Esophagus muscularis mucosa (tissue), 4 donors: ENCODE measurements at regions not wholly inside any gene's neighbourhood (a gene's known extent, or its start where the extent isn't known, plus 50 kb on each side); places are given as distances from the start of the nearest gene placed in this dataset.

ENCODE experiments used
- EP300 ChIP-seq: sonication (generic); formaldehyde crosslinking; IDR thresholded peaks from one replicate; pipeline ENCODE4 v1.6.1; 2017; ENCODE audit warnings: antibody characterized with exemption
- POLR2A ChIP-seq: fragments of 450-650 bp; IDR thresholded peaks from one replicate; pipeline ENCODE4 v1.6.1; 2017; ENCODE audit warnings: antibody characterized with exemption, moderate library complexity, mild to moderate bottlenecking, low read depth
- TF ChIP-seq, protein P1 (sequence below), 3 experiments: fragments of 200-600 bp in 2 of 3; fragments of 450-650 bp in 1 of 3; sonication (generic) in 2 of 3; IDR thresholded peaks; one replicate each; pipeline ENCODE4 v1.5.1; 2017 to 2019; ENCODE audit warnings: antibody characterized with exemption in 3 of 3, mild to moderate bottlenecking in 2 of 3, moderate library complexity in 1 of 3

- TF ChIP-seq, protein P1, sequence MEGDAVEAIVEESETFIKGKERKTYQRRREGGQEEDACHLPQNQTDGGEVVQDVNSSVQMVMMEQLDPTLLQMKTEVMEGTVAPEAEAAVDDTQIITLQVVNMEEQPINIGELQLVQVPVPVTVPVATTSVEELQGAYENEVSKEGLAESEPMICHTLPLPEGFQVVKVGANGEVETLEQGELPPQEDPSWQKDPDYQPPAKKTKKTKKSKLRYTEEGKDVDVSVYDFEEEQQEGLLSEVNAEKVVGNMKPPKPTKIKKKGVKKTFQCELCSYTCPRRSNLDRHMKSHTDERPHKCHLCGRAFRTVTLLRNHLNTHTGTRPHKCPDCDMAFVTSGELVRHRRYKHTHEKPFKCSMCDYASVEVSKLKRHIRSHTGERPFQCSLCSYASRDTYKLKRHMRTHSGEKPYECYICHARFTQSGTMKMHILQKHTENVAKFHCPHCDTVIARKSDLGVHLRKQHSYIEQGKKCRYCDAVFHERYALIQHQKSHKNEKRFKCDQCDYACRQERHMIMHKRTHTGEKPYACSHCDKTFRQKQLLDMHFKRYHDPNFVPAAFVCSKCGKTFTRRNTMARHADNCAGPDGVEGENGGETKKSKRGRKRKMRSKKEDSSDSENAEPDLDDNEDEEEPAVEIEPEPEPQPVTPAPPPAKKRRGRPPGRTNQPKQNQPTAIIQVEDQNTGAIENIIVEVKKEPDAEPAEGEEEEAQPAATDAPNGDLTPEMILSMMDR (IDR thresholded peaks at IDR 0.05): no peak
- TF ChIP-seq EP300 (no peak), POLR2A (no peak)
Measured at GRCh38 chrX:13899607-13900006, 82.7 kb upstream of the GPM6B start.
